ENCODE measurements at regions not wholly inside any gene's neighbourhood (a gene's known extent, or its start where the extent isn't known, plus 50 kb on each side); places are given as distances from the start of the nearest gene placed in this dataset.

DNA sequence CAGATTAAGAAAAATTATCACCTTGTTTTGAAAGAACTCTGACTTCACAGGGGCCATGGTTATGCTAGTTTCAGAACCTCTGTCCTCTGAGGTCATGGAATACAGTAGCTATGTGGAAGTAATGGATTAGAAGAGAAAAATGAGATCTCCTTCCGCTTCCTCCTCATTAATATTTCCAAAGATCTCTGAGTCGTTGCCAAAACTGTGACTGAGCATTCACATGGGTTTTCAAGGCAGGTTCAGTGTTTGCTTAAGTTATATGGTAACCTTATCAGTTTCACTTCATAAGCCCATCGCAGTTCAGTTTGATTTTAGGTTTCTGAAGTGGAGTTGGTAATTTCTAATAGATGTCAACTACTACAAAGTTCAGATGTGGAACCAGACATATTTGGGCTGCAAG lies 321.2 kb upstream of the SOX9 start:
- TF ChIP-seq, protein P1, sequence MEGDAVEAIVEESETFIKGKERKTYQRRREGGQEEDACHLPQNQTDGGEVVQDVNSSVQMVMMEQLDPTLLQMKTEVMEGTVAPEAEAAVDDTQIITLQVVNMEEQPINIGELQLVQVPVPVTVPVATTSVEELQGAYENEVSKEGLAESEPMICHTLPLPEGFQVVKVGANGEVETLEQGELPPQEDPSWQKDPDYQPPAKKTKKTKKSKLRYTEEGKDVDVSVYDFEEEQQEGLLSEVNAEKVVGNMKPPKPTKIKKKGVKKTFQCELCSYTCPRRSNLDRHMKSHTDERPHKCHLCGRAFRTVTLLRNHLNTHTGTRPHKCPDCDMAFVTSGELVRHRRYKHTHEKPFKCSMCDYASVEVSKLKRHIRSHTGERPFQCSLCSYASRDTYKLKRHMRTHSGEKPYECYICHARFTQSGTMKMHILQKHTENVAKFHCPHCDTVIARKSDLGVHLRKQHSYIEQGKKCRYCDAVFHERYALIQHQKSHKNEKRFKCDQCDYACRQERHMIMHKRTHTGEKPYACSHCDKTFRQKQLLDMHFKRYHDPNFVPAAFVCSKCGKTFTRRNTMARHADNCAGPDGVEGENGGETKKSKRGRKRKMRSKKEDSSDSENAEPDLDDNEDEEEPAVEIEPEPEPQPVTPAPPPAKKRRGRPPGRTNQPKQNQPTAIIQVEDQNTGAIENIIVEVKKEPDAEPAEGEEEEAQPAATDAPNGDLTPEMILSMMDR (IDR thresholded peaks at IDR 0.05; ENCODE audit: low read length) = no peak
- no peak for TF ChIP-seq EZH2 (IDR thresholded peaks at IDR 0.05; ENCODE audit: borderline replicate concordance, low read length)

All from OCI-LY1 (cell line).